HEK293 (cell line): ENCODE measurements at regions not wholly inside any gene's neighbourhood (a gene's known extent, or its start where the extent isn't known, plus 50 kb on each side); places are given as distances from the start of the nearest gene placed in this dataset.
A peak's percentile ranks its signal among the peaks of the same experiment; 100 is the strongest.

Experiments used
- CTCF ChIA-PET: fragments of 350-600 bp; formaldehyde crosslinking; extraction: SDS; loops from one replicate; lab custom pipeline; 2021; ENCODE audit warnings: antibody characterized with exemption; lab: Yijun Ruan, JAX
- POLR2A ChIA-PET: fragments of 300-600 bp; formaldehyde crosslinking; extraction: SDS; loops from one replicate; lab custom pipeline; 2020; ENCODE audit warnings: antibody characterized with exemption, inconsistent platforms; lab: Yijun Ruan, JAX
- H3K27ac ChIP-seq: fragments of 200-500 bp; sonication (Bioruptor generic); 2 replicates; pipeline ENCODE4 v1.5.1; 2014; ENCODE audit warnings: low read depth, low read length, control low read depth, inconsistent platforms; ENCODE audit errors: extremely low read depth
- H3K36me3 ChIP-seq, 2 experiments: fragments of 200-500 bp in 1 of 2; sonication (Bioruptor generic) in 1 of 2; 1 replicate in 1 of 2; 2 replicates in 1 of 2; pipeline ENCODE4 v1.5.1; 2014 to 2017; ENCODE audit warnings: inconsistent platforms in 2 of 2, low read length in 2 of 2; ENCODE audit not compliant: control insufficient read depth in 2 of 2, insufficient read depth in 1 of 2
- H3K4me1 ChIP-seq: fragments of 200-500 bp; sonication (Bioruptor generic); 2 replicates; pipeline ENCODE4 v1.5.1; 2014; ENCODE audit warnings: mild to moderate bottlenecking, low read length, inconsistent platforms; ENCODE audit not compliant: control insufficient read depth, insufficient read depth
- H3K4me3 ChIP-seq: 2 replicates; pipeline ENCODE4 v1.5.1; 2011; ENCODE audit warnings: low read depth, mild to moderate bottlenecking, control low read depth, low read length, moderate library complexity
- H3K9me3 ChIP-seq: fragments of 200-500 bp; sonication (Bioruptor generic); 2 replicates; pipeline ENCODE4 v1.5.1; 2014; ENCODE audit warnings: low read depth, low read length, inconsistent platforms; ENCODE audit not compliant: control insufficient read depth, insufficient read depth
- EGR2 ChIP-seq: fragments of 450-650 bp; formaldehyde crosslinking; IDR thresholded peaks from 2 replicates; pipeline ENCODE4 v1.5.1; 2016; ENCODE audit warnings: low read depth, missing biosample characterization, missing genetic modification characterization
- HOXA7 ChIP-seq: sonication (generic); formaldehyde crosslinking; IDR thresholded peaks from 2 replicates; pipeline ENCODE4 v1.8.1; 2022; ENCODE audit warnings: missing genetic modification reagents, borderline replicate concordance
- IKZF3 ChIP-seq: fragments of 450-650 bp; IDR thresholded peaks from 2 replicates; pipeline ENCODE4 v1.5.0; 2018; ENCODE audit warnings: missing biosample characterization, mild to moderate bottlenecking, missing genetic modification characterization, moderate library complexity
- KLF9 ChIP-seq: fragments of 450-650 bp; formaldehyde crosslinking; IDR thresholded peaks from 2 replicates; pipeline ENCODE4 v1.5.1; 2016; ENCODE audit warnings: missing biosample characterization, missing genetic modification characterization, low read depth
- SCRT2 ChIP-seq: fragments of 450-650 bp; formaldehyde crosslinking; IDR thresholded peaks from 2 replicates; pipeline ENCODE4 v1.5.1; 2016; ENCODE audit warnings: missing biosample characterization, missing genetic modification characterization
- SETDB1 ChIP-seq: IDR thresholded peaks from one replicate; pipeline ENCODE4 v1.6.1; 2017; ENCODE audit warnings: mild to moderate bottlenecking, low read length, moderate library complexity, mixed read lengths; ENCODE audit not compliant: insufficient read length
- SP3 ChIP-seq: fragments of 450-650 bp; formaldehyde crosslinking; IDR thresholded peaks from 2 replicates; pipeline ENCODE4 v1.5.1; 2016; ENCODE audit warnings: missing biosample characterization, missing genetic modification characterization
- ZBTB17 ChIP-seq: fragments of 450-650 bp; formaldehyde crosslinking; IDR thresholded peaks from 2 replicates; pipeline ENCODE4 v1.5.1; 2016; ENCODE audit warnings: missing biosample characterization, missing genetic modification characterization
- ZBTB21 ChIP-seq: fragments of 450-650 bp; formaldehyde crosslinking; IDR thresholded peaks from 2 replicates; pipeline ENCODE4 v1.5.1; 2017; ENCODE audit warnings: missing biosample characterization, missing genetic modification characterization
- ZBTB7A ChIP-seq: fragments of 450-650 bp; formaldehyde crosslinking; IDR thresholded peaks from 2 replicates; pipeline ENCODE4 v1.5.1; 2016; ENCODE audit warnings: low read depth, missing biosample characterization, missing genetic modification characterization
- ZBTB8A ChIP-seq: fragments of 450-650 bp; formaldehyde crosslinking; IDR thresholded peaks from 2 replicates; pipeline ENCODE4 v1.5.1; 2016; ENCODE audit warnings: missing biosample characterization, missing genetic modification characterization
- ZFHX2 ChIP-seq: fragments of 450-650 bp; formaldehyde crosslinking; conservative IDR thresholded peaks from 2 replicates; pipeline ENCODE4 v1.5.1; 2016; ENCODE audit warnings: missing biosample characterization, missing genetic modification characterization
- ZNF138 ChIP-seq: fragments of 450-650 bp; formaldehyde crosslinking; IDR thresholded peaks from 2 replicates; pipeline ENCODE4 v1.5.1; 2016; ENCODE audit warnings: missing biosample characterization, missing genetic modification characterization, borderline replicate concordance
- ZNF223 ChIP-seq: fragments of 450-650 bp; formaldehyde crosslinking; IDR thresholded peaks from 2 replicates; pipeline ENCODE4 v1.5.1; 2016; ENCODE audit warnings: missing biosample characterization, missing genetic modification characterization
- ZNF23 ChIP-seq: fragments of 450-650 bp; formaldehyde crosslinking; IDR thresholded peaks from 2 replicates; pipeline ENCODE4 v1.5.1; 2016; ENCODE audit warnings: missing biosample characterization, missing genetic modification characterization, borderline replicate concordance
- ZNF292 ChIP-seq: fragments of 450-650 bp; formaldehyde crosslinking; IDR thresholded peaks from 2 replicates; pipeline ENCODE4 v1.5.1; 2016; ENCODE audit warnings: low read depth, missing biosample characterization, missing genetic modification characterization, borderline replicate concordance
- ZNF311 ChIP-seq: fragments of 450-650 bp; formaldehyde crosslinking; IDR thresholded peaks from 2 replicates; pipeline ENCODE4 v1.5.1; 2017; ENCODE audit warnings: missing biosample characterization, missing genetic modification characterization, borderline replicate concordance
- ZNF324 ChIP-seq: fragments of 450-650 bp; formaldehyde crosslinking; IDR thresholded peaks from 2 replicates; pipeline ENCODE4 v1.5.1; 2016; ENCODE audit warnings: missing biosample characterization, missing genetic modification characterization
- ZNF341 ChIP-seq: fragments of 450-650 bp; formaldehyde crosslinking; IDR thresholded peaks from 2 replicates; pipeline ENCODE4; 2016; ENCODE audit warnings: low read depth, missing biosample characterization, missing genetic modification characterization
- ZNF426 ChIP-seq: fragments of 450-650 bp; formaldehyde crosslinking; IDR thresholded peaks from 2 replicates; pipeline ENCODE4 v1.5.1; 2017; ENCODE audit warnings: missing biosample characterization, missing genetic modification characterization, mild to moderate bottlenecking, inconsistent platforms, moderate library complexity
- ZNF558 ChIP-seq: fragments of 450-650 bp; formaldehyde crosslinking; IDR thresholded peaks from 2 replicates; pipeline ENCODE4 v1.5.1; 2016; ENCODE audit warnings: missing biosample characterization, missing genetic modification characterization
- ZNF658 ChIP-seq: fragments of 450-650 bp; formaldehyde crosslinking; IDR thresholded peaks from 2 replicates; pipeline ENCODE4; 2016; ENCODE audit warnings: missing biosample characterization, missing genetic modification characterization
- ZNF660 ChIP-seq: fragments of 450-650 bp; IDR thresholded peaks from 2 replicates; pipeline ENCODE4 v1.5.1; 2018; ENCODE audit warnings: missing biosample characterization, mild to moderate bottlenecking, missing genetic modification characterization
- ZNF664 ChIP-seq: fragments of 450-650 bp; formaldehyde crosslinking; IDR thresholded peaks from 2 replicates; pipeline ENCODE4 v1.5.1; 2016; ENCODE audit warnings: missing biosample characterization, missing genetic modification characterization
- ZNF776 ChIP-seq: fragments of 450-650 bp; formaldehyde crosslinking; IDR thresholded peaks from 2 replicates; pipeline ENCODE4 v1.5.0; 2017; ENCODE audit warnings: missing biosample characterization, missing genetic modification characterization, borderline replicate concordance
- ZNF837 ChIP-seq: fragments of 450-650 bp; formaldehyde crosslinking; IDR thresholded peaks from 2 replicates; pipeline ENCODE4 v1.5.1; 2016; ENCODE audit warnings: missing biosample characterization, missing genetic modification characterization
- TF ChIP-seq, protein P1 (sequence below): fragments of 450-650 bp; formaldehyde crosslinking; IDR thresholded peaks from 2 replicates; pipeline ENCODE4 v1.5.1; 2016; ENCODE audit warnings: missing biosample characterization, missing genetic modification characterization
- TF ChIP-seq, protein P2 (sequence below): fragments of 450-650 bp; formaldehyde crosslinking; IDR thresholded peaks from 2 replicates; pipeline ENCODE4 v1.5.1; 2017; ENCODE audit warnings: missing biosample characterization, missing genetic modification characterization
- TF ChIP-seq, protein P3 (sequence below): fragments of 450-650 bp; formaldehyde crosslinking; IDR thresholded peaks from 2 replicates; pipeline ENCODE4 v1.5.1; 2016; ENCODE audit warnings: missing biosample characterization, missing genetic modification characterization
- TF ChIP-seq, protein P4 (sequence below): fragments of 450-650 bp; formaldehyde crosslinking; IDR thresholded peaks from 2 replicates; pipeline ENCODE4 v1.5.1; 2016; ENCODE audit warnings: missing biosample characterization, missing genetic modification characterization

DNA sequence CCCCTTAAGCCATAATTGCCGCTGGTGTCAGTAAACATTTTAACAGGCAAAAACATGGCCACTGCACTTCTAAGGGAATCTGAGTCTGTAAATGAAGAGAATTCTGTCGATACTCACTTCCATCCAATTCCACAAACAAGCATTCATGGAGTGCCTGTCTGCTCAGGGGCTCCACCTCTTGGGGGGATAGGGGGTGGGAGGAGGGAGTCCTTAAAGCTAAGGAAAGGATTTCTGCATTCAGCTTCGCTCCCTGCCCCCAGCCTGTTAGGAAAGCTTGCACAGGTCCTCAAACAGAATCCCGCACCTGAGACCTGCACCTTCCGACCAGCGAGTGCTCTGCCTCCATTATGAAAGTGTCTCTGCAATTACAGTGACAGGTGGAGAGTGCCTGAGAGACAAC, 130.2 kb upstream of the KIT start:
- H3K4me3 ChIP-seq, result no peak overlapping the region
- CTCF ChIA-PET, result no interaction called here
- H3K9me3 ChIP-seq, result no peaks in the 10 kb centered on the region
- POLR2A ChIA-PET, result no interaction called here
- no peak overlapping the region for H3K27ac ChIP-seq
- no peaks in the 10 kb centered on the region for H3K36me3 ChIP-seq
- no peaks in the 10 kb centered on the region for H3K4me1 ChIP-seq
- TF ChIP-seq ZNF558 (no peak), ZBTB8A (tag by site-specific recombination) (no peak), ZNF426 (tag by site-specific recombination) (no peak), SETDB1 (no peak), ZNF324 (tag by site-specific recombination) (no peak), HOXA7 (CRISPR knock-in tag) (no peak), ZNF837 (tag by site-specific recombination) (no peak), ZNF223 (tag by site-specific recombination) (no peak), ZNF658 (no peak), ZNF660 (tag by site-specific recombination) (no peak), SCRT2 (no peak), ZNF776 (tag by site-specific recombination) (no peak)
- TF ChIP-seq, protein P1, sequence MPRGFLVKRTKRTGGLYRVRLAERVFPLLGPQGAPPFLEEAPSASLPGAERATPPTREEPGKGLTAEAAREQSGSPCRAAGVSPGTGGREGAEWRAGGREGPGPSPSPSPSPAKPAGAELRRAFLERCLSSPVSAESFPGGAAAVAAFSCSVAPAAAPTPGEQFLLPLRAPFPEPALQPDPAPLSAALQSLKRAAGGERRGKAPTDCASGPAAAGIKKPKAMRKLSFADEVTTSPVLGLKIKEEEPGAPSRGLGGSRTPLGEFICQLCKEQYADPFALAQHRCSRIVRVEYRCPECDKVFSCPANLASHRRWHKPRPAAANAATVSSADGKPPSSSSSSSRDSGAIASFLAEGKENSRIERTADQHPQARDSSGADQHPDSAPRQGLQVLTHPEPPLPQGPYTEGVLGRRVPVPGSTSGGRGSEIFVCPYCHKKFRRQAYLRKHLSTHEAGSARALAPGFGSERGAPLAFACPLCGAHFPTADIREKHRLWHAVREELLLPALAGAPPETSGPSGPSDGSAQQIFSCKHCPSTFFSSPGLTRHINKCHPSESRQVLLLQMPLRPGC, result no peak
- TF ChIP-seq, protein P2, sequence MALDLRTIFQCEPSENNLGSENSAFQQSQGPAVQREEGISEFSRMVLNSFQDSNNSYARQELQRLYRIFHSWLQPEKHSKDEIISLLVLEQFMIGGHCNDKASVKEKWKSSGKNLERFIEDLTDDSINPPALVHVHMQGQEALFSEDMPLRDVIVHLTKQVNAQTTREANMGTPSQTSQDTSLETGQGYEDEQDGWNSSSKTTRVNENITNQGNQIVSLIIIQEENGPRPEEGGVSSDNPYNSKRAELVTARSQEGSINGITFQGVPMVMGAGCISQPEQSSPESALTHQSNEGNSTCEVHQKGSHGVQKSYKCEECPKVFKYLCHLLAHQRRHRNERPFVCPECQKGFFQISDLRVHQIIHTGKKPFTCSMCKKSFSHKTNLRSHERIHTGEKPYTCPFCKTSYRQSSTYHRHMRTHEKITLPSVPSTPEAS (tag by site-specific recombination), result no peak

DNA sequence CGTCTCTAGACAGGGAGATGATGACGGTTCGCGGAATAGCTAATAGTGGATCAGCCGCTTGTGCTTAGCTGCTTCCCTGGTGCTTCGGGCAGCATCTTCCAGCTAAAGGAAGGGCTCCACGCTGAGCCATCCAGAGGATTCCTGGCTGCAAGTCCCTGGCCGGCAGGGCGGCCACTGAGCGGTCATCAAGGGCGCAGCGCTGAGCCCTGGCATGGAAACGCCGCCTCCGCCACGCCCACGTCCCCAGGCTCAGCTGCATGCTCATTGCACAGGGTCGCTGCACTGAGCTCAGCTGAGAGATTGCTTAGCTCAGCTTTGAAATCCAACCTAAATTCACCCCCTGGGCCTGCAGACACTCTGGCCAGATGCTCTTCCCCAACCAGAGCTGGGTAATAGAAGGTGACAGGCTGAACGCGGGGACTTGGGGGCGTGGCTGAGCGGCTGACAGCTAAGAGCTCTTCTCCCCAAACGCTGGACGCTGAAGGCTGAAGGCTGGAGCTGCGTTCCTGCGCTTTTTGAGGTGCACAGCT, 118.2 kb upstream of the KIT start:
- POLR2A ChIA-PET, result no interaction called here
- peak overlapping the region; percentile 36 for H3K4me3 ChIP-seq
- H3K9me3 ChIP-seq, result no peaks in the 10 kb centered on the region
- TF ChIP-seq KLF9 (peak; percentile 93), ZBTB21 (tag by site-specific recombination) (no peak), ZBTB7A (tag by site-specific recombination) (no peak), ZFHX2 (tag by site-specific recombination) (peak; percentile 85), EGR2 (tag by site-specific recombination) (peak; percentile 53), ZNF311 (tag by site-specific recombination) (no peak), ZNF292 (no peak), SP3 (tag by site-specific recombination) (peak; percentile 44), ZNF138 (tag by site-specific recombination) (no peak), IKZF3 (tag by site-specific recombination) (no peak), ZNF341 (tag by site-specific recombination) (peak; percentile 49), SETDB1 (no peak), ZNF23 (tag by site-specific recombination) (no peak), ZBTB17 (peak; percentile 51), ZNF664 (no peak)
- TF ChIP-seq, protein P3, sequence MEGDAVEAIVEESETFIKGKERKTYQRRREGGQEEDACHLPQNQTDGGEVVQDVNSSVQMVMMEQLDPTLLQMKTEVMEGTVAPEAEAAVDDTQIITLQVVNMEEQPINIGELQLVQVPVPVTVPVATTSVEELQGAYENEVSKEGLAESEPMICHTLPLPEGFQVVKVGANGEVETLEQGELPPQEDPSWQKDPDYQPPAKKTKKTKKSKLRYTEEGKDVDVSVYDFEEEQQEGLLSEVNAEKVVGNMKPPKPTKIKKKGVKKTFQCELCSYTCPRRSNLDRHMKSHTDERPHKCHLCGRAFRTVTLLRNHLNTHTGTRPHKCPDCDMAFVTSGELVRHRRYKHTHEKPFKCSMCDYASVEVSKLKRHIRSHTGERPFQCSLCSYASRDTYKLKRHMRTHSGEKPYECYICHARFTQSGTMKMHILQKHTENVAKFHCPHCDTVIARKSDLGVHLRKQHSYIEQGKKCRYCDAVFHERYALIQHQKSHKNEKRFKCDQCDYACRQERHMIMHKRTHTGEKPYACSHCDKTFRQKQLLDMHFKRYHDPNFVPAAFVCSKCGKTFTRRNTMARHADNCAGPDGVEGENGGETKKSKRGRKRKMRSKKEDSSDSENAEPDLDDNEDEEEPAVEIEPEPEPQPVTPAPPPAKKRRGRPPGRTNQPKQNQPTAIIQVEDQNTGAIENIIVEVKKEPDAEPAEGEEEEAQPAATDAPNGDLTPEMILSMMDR (tag by site-specific recombination), result no peak
- TF ChIP-seq, protein P4, sequence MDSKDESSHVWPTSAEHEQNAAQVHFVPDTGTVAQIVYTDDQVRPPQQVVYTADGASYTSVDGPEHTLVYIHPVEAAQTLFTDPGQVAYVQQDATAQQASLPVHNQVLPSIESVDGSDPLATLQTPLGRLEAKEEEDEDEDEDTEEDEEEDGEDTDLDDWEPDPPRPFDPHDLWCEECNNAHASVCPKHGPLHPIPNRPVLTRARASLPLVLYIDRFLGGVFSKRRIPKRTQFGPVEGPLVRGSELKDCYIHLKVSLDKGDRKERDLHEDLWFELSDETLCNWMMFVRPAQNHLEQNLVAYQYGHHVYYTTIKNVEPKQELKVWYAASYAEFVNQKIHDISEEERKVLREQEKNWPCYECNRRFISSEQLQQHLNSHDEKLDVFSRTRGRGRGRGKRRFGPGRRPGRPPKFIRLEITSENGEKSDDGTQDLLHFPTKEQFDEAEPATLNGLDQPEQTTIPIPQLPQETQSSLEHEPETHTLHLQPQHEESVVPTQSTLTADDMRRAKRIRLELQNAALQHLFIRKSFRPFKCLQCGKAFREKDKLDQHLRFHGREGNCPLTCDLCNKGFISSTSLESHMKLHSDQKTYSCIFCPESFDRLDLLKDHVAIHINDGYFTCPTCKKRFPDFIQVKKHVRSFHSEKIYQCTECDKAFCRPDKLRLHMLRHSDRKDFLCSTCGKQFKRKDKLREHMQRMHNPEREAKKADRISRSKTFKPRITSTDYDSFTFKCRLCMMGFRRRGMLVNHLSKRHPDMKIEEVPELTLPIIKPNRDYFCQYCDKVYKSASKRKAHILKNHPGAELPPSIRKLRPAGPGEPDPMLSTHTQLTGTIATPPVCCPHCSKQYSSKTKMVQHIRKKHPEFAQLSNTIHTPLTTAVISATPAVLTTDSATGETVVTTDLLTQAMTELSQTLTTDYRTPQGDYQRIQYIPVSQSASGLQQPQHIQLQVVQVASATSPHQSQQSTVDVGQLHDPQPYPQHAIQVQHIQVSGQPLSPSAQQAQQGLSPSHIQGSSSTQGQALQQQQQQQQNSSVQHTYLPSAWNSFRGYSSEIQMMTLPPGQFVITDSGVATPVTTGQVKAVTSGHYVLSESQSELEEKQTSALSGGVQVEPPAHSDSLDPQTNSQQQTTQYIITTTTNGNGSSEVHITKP (tag by site-specific recombination), result peak; percentile 43; the same call in 1 of the 2 replicates

More for the DNA sequence above, 118.2 kb upstream of the KIT start:
- Histone ChIP-seq H3K36me3 (no peaks in the 10 kb centered on the region), H3K4me1 (no peaks in the 10 kb centered on the region), H3K27ac (no peak overlapping the region)
- CTCF ChIA-PET, result interaction anchor here (0.5 to 1.4 kb wide), 2 partner anchors 163 to 422 kb away, joined by 3 read pairs; no protein-coding TSS in a partner anchor
